Transverse colon (tissue), 4 donors: ENCODE measurements at regions not wholly inside any gene's neighbourhood (a gene's known extent, or its start where the extent isn't known, plus 50 kb on each side); places are given as distances from the start of the nearest gene placed in this dataset.
"Not testable (repeated sequence)": the region's sequence is repeated elsewhere in the genome, so short reads cannot be mapped to it uniquely, and the experiment has no call there.

ENCODE experiments used
- DNase-seq: peaks from one replicate; pipeline ENCODE4 v3.0.0-alpha.2; 2019
- H3K27ac ChIP-seq, 4 donors: fragments of 200-600 bp; sonication (generic); 2 replicates each; pipeline ENCODE4 v1.5.1; 2016 to 2018; ENCODE audit warnings: inconsistent platforms in 4 of 4
- H3K27me3 ChIP-seq: fragments of 200-600 bp; sonication (generic); 2 replicates; pipeline ENCODE4 v1.5.1; 2017; ENCODE audit warnings: inconsistent platforms
- H3K36me3 ChIP-seq, 4 donors: fragments of 200-600 bp; sonication (generic); 2 replicates each; pipeline ENCODE4 v1.5.1; 2017 to 2019; ENCODE audit warnings: inconsistent platforms in 4 of 4
- H3K4me1 ChIP-seq, 4 donors: fragments of 200-600 bp; sonication (generic); 2 replicates each; pipeline ENCODE4 v1.5.1; 2017 to 2020; ENCODE audit warnings: inconsistent platforms in 4 of 4
- H3K4me3 ChIP-seq, 4 donors: fragments of 200-600 bp; sonication (generic); 1 replicate in 1 of 4; 2 replicates in 3 of 4; pipeline versions ENCODE4 v1.5.1 to v1.6.1; 2017 to 2019; ENCODE audit warnings: inconsistent platforms in 4 of 4
- H3K9me3 ChIP-seq, 2 donors: fragments of 200-600 bp; sonication (generic); 2 replicates each; pipeline ENCODE4 v1.5.1; 2017 to 2019; ENCODE audit warnings: inconsistent platforms in 2 of 2
- EP300 ChIP-seq: sonication (generic); formaldehyde crosslinking; IDR thresholded peaks from one replicate; pipeline ENCODE4 v1.6.1; 2017; ENCODE audit warnings: antibody characterized with exemption, low read depth
- POLR2A ChIP-seq: fragments of 450-650 bp; IDR thresholded peaks from one replicate; pipeline ENCODE4 v1.6.1; 2016; ENCODE audit warnings: antibody characterized with exemption, mild to moderate bottlenecking, moderate library complexity
- POLR2AphosphoS5 ChIP-seq, 3 donors: sonication (generic); formaldehyde crosslinking; IDR thresholded peaks; one replicate each; pipeline ENCODE4 v1.6.1; 2016; ENCODE audit warnings: antibody characterized with exemption in 3 of 3
- WGBS, 2 donors: methylation state at CpG; one replicate each; pipeline ENCODE4 v1.1.5; 2018; ENCODE audit warnings: low coverage in 1 of 2; 5-methylcytosine and 5-hydroxymethylcytosine counted together
- in situ Hi-C, 4 donors: fragments of 200-750 bp; cut with MboI; loops; one replicate each; pipeline versions ENCODE4 v1.15.0 to v1.15.1; 2017; ENCODE audit warnings: low sequenced_read_pairs in 3 of 4, low pct_ligation_motif_present in 1 of 4, low pct_unique_long_range_greater_than_20kb in 1 of 4
- intact Hi-C: fragments of 100-400 bp; cut with DNase I; formaldehyde crosslinking; loops from one replicate; pipeline ENCODE4 v1.15.1; 2023; ENCODE audit warnings: low total_unique reads
- TF ChIP-seq, protein P1 (sequence below), 5 experiments: fragments of 200-600 bp in 3 of 5; fragments of 450-650 bp in 2 of 5; sonication (generic) in 3 of 5; IDR thresholded peaks; 1 replicate in 2 of 5; 2 replicates in 3 of 5; pipeline ENCODE4 v1.5.1; 2016 to 2017; ENCODE audit warnings: antibody characterized with exemption in 5 of 5, inconsistent platforms in 3 of 5, mild to moderate bottlenecking in 2 of 5, moderate library complexity in 1 of 5

DNA sequence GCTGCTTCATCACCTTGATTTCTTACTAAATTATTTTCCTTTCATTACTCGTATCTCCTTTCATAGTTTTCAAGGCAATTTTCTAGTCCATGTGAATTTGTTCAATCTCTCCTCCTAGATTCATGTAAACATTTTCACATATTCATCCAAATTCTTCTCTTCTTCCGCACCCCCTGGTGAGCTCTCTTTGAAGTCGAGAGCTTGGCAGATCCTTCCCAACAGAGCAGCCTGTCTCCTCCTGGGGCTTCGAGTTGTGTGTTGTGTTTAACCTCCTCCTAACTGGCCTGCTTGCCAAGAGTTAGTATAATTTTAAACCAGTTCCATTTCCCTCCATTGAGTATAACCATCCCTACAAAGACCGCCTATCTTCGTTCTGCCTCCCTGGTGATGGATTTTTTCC, 272.4 kb upstream of the CELF2 start:
- peaks cover 0 to 6% of the 10 kb centered on the region in 2 donors for H3K9me3 ChIP-seq
- H3K27me3 ChIP-seq: no peaks in the 10 kb centered on the region
- TF ChIP-seq, protein P1, sequence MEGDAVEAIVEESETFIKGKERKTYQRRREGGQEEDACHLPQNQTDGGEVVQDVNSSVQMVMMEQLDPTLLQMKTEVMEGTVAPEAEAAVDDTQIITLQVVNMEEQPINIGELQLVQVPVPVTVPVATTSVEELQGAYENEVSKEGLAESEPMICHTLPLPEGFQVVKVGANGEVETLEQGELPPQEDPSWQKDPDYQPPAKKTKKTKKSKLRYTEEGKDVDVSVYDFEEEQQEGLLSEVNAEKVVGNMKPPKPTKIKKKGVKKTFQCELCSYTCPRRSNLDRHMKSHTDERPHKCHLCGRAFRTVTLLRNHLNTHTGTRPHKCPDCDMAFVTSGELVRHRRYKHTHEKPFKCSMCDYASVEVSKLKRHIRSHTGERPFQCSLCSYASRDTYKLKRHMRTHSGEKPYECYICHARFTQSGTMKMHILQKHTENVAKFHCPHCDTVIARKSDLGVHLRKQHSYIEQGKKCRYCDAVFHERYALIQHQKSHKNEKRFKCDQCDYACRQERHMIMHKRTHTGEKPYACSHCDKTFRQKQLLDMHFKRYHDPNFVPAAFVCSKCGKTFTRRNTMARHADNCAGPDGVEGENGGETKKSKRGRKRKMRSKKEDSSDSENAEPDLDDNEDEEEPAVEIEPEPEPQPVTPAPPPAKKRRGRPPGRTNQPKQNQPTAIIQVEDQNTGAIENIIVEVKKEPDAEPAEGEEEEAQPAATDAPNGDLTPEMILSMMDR (IDR thresholded peaks at IDR 0.05): no peak
- no peak for TF ChIP-seq POLR2AphosphoS5 (IDR thresholded peaks at IDR 0.05)
- no peak for TF ChIP-seq POLR2A
- TF ChIP-seq EP300: no peak
- no peaks in the 10 kb centered on the region for H3K36me3 ChIP-seq
- intact Hi-C loops (no loop called here), in situ Hi-C loops (no loop called here)
- no peak overlapping the region for H3K27ac ChIP-seq
- WGBS, 2 donors: 83 to 100% methylated on average over 2 to 6 of the region's 6 CpGs
- no peak overlapping the region for H3K4me3 ChIP-seq
- H3K4me1 ChIP-seq: no peaks in the 10 kb centered on the region
- no peak for DNase-seq

DNA sequence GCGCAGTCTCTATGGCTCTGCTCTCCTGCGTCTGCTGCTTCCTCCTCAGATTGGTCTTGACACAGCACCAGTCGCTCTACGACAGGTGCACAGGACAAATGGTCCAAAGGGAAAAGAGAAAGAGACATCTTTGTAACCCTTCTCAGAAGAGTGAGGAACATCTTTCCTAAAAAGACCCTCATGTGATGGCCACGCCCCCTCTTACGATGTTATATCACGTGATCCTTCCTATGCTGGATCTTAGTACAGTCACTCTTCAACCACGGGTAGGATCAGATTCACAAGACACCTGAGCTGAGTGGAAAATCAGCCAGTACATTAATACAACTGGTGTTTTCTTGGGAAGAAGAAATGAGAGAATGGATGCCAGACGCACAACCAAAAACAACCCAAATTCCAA, 262.2 kb upstream of the CELF2 start:
- in situ Hi-C loops: no loop called here
- Histone ChIP-seq H3K27ac (no peak overlapping the region), H3K4me1 (no peaks in the 10 kb centered on the region), H3K27me3 (no peaks in the 10 kb centered on the region), H3K9me3 (no peaks in the 10 kb centered on the region), H3K4me3 (no peak overlapping the region), H3K36me3 (no peaks in the 10 kb centered on the region)
- DNase-seq: no peak
- TF ChIP-seq POLR2A (no peak), EP300 (no peak), POLR2AphosphoS5 (IDR thresholded peaks at IDR 0.05) (no peak)
- TF ChIP-seq, protein P1 (IDR thresholded peaks at IDR 0.05): no peak
- WGBS, 2 donors: 92 to 100% methylated on average over 1 to 9 of the region's 9 CpGs
- intact Hi-C loops: no loop called here

DNA sequence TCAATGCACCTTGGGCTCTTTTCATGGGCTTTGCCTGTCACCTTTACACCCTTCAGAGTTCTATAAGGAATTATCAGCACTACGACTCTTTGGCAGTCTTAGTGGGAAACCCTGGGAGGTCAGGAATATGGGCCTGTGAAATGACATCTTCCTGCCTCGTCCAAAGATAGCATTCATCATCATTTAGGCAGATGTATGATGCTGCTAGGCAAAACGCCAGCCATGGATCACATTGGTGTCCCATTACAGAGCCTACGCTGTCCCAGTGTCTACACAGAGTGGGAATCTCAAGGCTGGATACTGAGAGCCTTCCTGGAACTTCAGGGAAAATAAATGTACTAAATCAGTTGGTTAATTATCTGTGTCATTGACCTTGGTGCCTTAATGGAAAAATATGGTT, 259.4 kb upstream of the CELF2 start:
- DNase-seq: no peak
- H3K27me3 ChIP-seq: no peaks in the 10 kb centered on the region
- in situ Hi-C loops (no loop called here), intact Hi-C loops (no loop called here)
- no peaks in the 10 kb centered on the region for H3K36me3 ChIP-seq
- H3K9me3 ChIP-seq: no peaks in the 10 kb centered on the region
- no peak overlapping the region for H3K27ac ChIP-seq
- H3K4me1 ChIP-seq: no peaks in the 10 kb centered on the region
- TF ChIP-seq EP300: no peak
- TF ChIP-seq POLR2AphosphoS5 (IDR thresholded peaks at IDR 0.05): no peak
- TF ChIP-seq, protein P1 (IDR thresholded peaks at IDR 0.05): no peak
- no peak for TF ChIP-seq POLR2A
- WGBS, 2 donors: 73% methylated on average over 4 of the region's 4 CpGs; no CpG with 5 or more reads in 1 of the 2 donors
- no peak overlapping the region for H3K4me3 ChIP-seq

- DNase-seq, H3K9me3 ChIP-seq, H3K4me1 ChIP-seq, H3K4me3 ChIP-seq, H3K27me3 ChIP-seq, H3K36me3 ChIP-seq, intact Hi-C loops, H3K27ac ChIP-seq, in situ Hi-C loops: not testable (repeated sequence)
- WGBS, 2 donors: 91 to 96% methylated on average over 6 to 7 of the region's 7 CpGs
Measured at GRCh38 chr10:10759806-10760205, 257.9 kb upstream of the CELF2 start.

- Histone ChIP-seq H3K4me1 (no peaks in the 10 kb centered on the region), H3K9me3 (no peaks in the 10 kb centered on the region), H3K27ac (no peak overlapping the region), H3K36me3 (no peaks in the 10 kb centered on the region), H3K27me3 (no peaks in the 10 kb centered on the region), H3K4me3 (no peak overlapping the region)
- 76 to 83% methylated on average over 3 to 7 of the region's 7 CpGs for WGBS, 2 donors
- TF ChIP-seq POLR2A (no peak), EP300 (no peak), POLR2AphosphoS5 (IDR thresholded peaks at IDR 0.05) (no peak)
- TF ChIP-seq, protein P1 (IDR thresholded peaks at IDR 0.05): no peak
- in situ Hi-C loops (no loop called here), intact Hi-C loops (no loop called here)
- DNase-seq: no peak
Measured at GRCh38 chr10:10765017-10765416, 252.7 kb upstream of the CELF2 start.
